ELR (cell line): ENCODE measurements at regions not wholly inside any gene's neighbourhood (a gene's known extent, or its start where the extent isn't known, plus 50 kb on each side); places are given as distances from the start of the nearest gene placed in this dataset.
"Not testable (repeated sequence)": the region's sequence is repeated elsewhere in the genome, so short reads cannot be mapped to it uniquely, and the experiment has no call there.

Experiments
- DNase-seq: peaks from one replicate; pipeline ENCODE4 v3.0.0-alpha.2; 2015; ENCODE audit warnings: low read depth

GRCh38 chr11:112617098-112617425 lies 344.2 kb upstream of the NCAM1 start:
- no peak for DNase-seq

GRCh38 chr11:112617977-112618826 lies 343.0 kb upstream of the NCAM1 start:
- DNase-seq = no peak

- no peak for DNase-seq
Observed at GRCh38 chr11:112619106-112619505, 342.1 kb upstream of the NCAM1 start.

GRCh38 chr11:112620621-112621394 lies 340.4 kb upstream of the NCAM1 start:
- DNase-seq = peak; percentile 23

- DNase-seq = no peak
Observed at GRCh38 chr11:112623057-112623456, 338.2 kb upstream of the NCAM1 start.

- DNase-seq = no peak
Observed at GRCh38 chr11:112624431-112624830, 336.8 kb upstream of the NCAM1 start.

- DNase-seq = not testable (repeated sequence)
Observed at GRCh38 chr11:112624971-112625370, 336.2 kb upstream of the NCAM1 start.

- no peak for DNase-seq
Observed at GRCh38 chr11:112625814-112626213, 335.4 kb upstream of the NCAM1 start.

- DNase-seq = no peak
Observed at GRCh38 chr11:112626731-112627130, 334.5 kb upstream of the NCAM1 start.

GRCh38 chr11:112627588-112628045 lies 333.6 kb upstream of the NCAM1 start:
- no peak for DNase-seq

GRCh38 chr11:112628676-112629075 lies 332.5 kb upstream of the NCAM1 start:
- no peak for DNase-seq

- DNase-seq = no peak
Observed at GRCh38 chr11:112630496-112630895, 330.7 kb upstream of the NCAM1 start.

GRCh38 chr11:112631333-112631732 lies 329.9 kb upstream of the NCAM1 start:
- DNase-seq = no peak

- no peak for DNase-seq
Observed at GRCh38 chr11:112632866-112633505, 328.2 kb upstream of the NCAM1 start.

- no peak for DNase-seq
Observed at GRCh38 chr11:112634551-112634950, 326.7 kb upstream of the NCAM1 start.

- no peak for DNase-seq
Observed at GRCh38 chr11:112634995-112635737, 326.1 kb upstream of the NCAM1 start.

- DNase-seq = no peak
Observed at GRCh38 chr11:112637076-112637475, 324.1 kb upstream of the NCAM1 start.

- DNase-seq = no peak
Observed at GRCh38 chr11:112637876-112638275, 323.3 kb upstream of the NCAM1 start.

GRCh38 chr11:112639469-112639868 lies 321.8 kb upstream of the NCAM1 start:
- DNase-seq = no peak

- no peak for DNase-seq
Observed at GRCh38 chr11:112643416-112643815, 317.8 kb upstream of the NCAM1 start.

GRCh38 chr11:112644410-112645131 lies 316.6 kb upstream of the NCAM1 start:
- no peak for DNase-seq
